ENCODE measurements at regions not wholly inside any gene's neighbourhood (a gene's known extent, or its start where the extent isn't known, plus 50 kb on each side); places are given as distances from the start of the nearest gene placed in this dataset.
"Not testable (repeated sequence)": the region's sequence is repeated elsewhere in the genome, so short reads cannot be mapped to it uniquely, and the experiment has no call there.

GRCh38 chr4:126647756-126648397 is 984.9 kb upstream of the INTU start:
- peak; percentile 94 for DNase-seq (ENCODE audit: low read depth, low spot score)

- DNase-seq (ENCODE audit: low read depth, low spot score) = no peak
Measured at GRCh38 chr4:126658411-126658810, 974.3 kb upstream of the INTU start.

GRCh38 chr4:126661194-126661593 is 971.6 kb upstream of the INTU start:
- peak; percentile 15 for DNase-seq (ENCODE audit: low read depth, low spot score)

GRCh38 chr4:126664839-126665238 is 967.9 kb upstream of the INTU start:
- DNase-seq (ENCODE audit: low read depth, low spot score) = no peak

DNA sequence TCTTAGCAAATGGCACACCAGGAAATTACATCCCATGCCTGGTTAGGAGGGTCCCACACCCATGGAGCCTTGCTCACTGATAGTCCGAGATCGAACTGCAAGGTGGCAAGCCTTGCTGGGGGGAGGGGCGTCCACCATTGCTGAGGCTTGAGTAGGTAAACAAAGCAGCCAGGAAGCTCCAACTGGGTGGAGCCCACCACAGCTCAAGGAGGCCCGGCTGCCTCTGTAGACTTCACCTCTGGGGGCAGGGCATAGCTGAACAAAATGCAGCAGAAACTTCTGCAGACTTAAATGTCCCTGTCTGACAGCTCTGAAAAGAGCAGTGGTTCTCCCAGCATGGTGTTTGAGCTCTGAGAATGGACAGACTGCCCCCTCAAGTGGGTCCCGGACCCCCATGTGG is 962.7 kb upstream of the INTU start:
- DNase-seq (ENCODE audit: low read depth, low spot score) = not testable (repeated sequence)

DNA sequence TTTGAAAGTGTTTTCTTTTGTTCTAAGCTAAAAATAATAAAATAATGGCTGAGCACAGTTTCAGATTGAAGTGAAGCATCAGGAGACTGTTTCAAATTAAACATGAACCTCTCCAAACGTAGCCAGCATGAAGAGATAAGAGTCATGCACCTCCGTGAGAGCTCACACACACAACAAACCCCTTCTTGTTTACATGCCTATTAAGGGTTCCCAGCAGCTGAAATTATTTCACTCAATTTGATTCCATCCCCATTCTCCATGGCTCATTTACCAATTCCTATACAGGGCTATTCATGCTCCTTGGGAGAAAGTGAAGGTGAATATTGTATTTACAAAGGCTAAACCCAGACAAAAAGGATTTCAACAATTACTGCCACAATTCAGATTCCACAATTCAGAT is 954.1 kb upstream of the INTU start:
- DNase-seq (ENCODE audit: low read depth, low spot score) = peak; percentile 11

DNA sequence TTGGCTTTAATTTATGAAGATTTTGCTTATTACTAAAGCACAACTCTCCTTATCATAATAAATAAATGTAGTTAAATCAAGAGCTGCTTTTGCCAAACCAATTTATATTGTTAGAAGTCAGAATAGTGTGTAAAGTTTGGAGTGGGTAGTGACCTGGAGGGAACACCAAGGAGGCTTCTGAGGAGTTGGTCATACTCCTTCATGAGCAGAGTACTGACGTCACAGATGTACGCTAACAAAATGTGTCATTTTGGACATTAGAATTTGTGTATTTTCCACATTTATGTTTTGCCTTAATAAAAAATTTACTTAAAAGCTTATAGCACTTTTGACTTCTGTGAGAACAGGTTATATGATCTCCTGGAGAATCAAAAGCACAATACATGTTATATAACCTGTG is 953.5 kb upstream of the INTU start:
- no peak for DNase-seq (ENCODE audit: low read depth, low spot score)

DNA sequence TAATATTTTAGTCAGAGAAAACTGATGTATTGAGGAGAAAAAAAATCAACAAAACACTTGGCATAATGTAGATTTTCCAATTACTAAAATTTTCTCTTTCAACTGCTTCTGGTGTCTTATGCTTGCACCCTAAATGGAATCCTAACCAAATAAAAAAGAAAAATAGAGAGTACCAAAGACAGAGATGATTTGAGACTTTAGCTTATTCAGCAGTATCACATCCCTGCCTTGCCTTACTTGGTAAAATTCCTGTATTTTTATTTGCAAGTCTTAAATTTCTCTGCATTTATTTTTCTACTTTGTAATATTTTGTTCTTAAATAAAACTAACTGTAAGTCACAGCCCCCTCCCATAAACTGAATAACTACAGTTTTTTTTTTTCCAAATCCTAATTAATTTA is 950.5 kb upstream of the INTU start:
- no peak for DNase-seq (ENCODE audit: low read depth, low spot score)

DNA sequence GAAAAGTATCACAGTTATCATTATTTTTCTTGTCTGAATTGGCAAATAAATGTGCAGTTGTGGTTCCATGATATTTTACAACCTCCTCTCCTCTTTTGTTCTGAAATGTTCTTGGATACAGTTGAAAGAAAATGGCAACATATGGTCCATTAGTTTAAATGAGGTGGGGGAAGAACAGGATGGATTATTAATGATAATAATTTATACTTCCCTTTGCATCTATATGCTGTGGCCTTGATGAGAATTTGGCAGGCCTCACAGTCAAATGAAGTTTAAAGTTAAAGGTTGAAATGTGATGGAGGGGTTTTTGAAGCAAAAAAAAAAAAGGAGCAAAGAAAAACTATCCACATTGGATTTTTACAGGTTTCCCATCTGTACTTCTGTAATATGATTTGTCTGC is 946.3 kb upstream of the INTU start:
- DNase-seq (ENCODE audit: low read depth, low spot score) = no peak

DNA sequence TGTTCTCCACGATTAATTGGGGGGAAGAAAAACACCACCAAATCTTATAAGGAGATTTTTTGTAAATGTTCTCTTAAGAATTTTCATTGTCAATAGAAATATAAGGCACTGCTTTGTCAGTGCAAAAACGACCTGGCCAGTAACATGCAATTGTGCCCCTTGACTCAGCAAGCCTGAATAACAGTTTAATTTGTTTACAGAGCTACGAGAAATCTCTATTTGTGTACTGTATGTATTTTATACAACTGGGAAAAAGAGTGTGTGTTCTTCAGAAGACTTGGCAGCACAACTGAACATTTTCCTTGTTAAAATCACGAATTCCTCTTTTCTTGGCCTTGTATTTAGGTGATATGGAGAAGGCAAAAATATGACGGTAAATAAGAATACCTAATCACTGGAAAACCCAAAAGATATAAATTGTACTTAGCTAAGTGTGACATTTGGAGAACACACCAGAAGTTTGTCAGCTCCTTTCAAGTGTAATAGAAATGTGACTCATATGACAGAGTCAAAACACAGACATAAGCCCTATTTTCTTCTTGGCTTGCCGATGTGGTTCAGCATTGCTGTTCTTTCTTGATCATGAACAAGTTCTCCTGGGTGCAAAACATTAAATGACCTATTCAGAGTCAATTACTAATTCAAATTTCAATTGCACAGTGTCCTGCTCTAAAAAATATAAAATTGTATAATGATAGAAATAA is 945.0 kb upstream of the INTU start:
- DNase-seq (ENCODE audit: low read depth, low spot score) = peak; percentile 28

DNA sequence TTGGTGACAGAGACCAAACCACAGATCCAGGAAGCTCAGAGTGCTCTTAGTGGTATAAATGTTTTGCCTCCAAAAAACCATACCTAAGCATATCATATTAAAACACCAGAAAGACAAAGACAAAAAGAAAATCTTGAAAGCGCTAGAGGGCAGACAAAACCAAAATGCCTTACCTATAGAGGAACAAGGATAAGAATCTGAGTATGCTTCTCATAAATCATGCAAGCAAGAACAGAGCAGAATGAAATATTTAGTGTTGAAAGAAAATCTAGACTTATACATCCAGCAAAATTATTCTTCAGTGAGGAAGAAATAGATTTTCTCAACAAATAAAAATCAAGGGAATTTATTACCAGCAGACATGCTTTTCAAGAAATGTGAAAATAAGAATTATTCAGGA is 941.0 kb upstream of the INTU start:
- DNase-seq (ENCODE audit: low read depth, low spot score) = no peak

DNA sequence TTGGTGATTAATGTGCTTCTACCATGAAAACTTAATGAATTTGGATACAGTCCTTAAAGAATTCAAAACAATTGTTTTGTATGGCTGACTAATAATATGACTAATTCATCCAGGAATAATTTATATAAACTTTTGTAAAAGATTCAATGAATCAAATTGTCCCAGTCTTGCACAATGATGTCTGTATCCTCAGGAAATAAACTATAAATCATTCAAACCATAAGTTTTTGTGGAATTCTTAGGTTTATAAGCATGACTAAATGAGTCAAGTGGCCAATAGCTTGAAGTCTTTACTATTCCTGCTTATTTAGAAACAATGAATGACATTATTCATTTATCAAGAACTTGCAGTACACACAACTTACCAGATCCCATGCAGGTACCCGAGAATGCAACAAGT is 935.0 kb upstream of the INTU start:
- DNase-seq (ENCODE audit: low read depth, low spot score) = no peak

- no peak for DNase-seq (ENCODE audit: low read depth, low spot score)
Measured at GRCh38 chr4:126698224-126698623, 934.5 kb upstream of the INTU start.

- DNase-seq (ENCODE audit: low read depth, low spot score) = peak; percentile 68
Measured at GRCh38 chr4:126701756-126702155, 931.0 kb upstream of the INTU start.

GRCh38 chr4:126702747-126703146 is 930.0 kb upstream of the INTU start:
- DNase-seq (ENCODE audit: low read depth, low spot score) = no peak

- DNase-seq (ENCODE audit: low read depth, low spot score) = peak; percentile 71
Measured at GRCh38 chr4:126705266-126705665, 927.5 kb upstream of the INTU start.

DNA sequence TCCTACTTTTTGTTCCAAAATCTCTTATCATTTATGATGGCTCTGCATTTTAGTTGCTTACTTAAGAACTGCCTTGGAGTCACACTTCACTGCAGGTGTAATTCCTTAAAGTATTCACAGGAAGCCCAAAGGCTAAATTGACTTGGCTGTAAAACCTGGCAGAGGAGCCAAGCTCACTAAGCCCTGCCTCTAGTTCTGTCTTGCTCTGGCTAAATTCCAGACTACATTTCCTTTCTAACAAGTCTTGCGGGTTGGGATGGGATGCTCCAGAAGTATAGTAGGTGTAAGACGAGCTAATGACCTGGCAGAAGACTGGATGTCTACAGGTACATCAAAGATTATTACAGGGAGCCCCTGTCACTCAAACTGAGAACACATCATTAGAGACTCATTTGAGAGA is 924.0 kb upstream of the INTU start:
- no peak for DNase-seq (ENCODE audit: low read depth, low spot score)

- DNase-seq (ENCODE audit: low read depth, low spot score) = no peak
Measured at GRCh38 chr4:126710935-126711334, 921.8 kb upstream of the INTU start.

- no peak for DNase-seq (ENCODE audit: low read depth, low spot score)
Measured at GRCh38 chr4:126715067-126715466, 917.7 kb upstream of the INTU start.

- no peak for DNase-seq (ENCODE audit: low read depth, low spot score)
Measured at GRCh38 chr4:126715681-126716080, 917.1 kb upstream of the INTU start.

GRCh38 chr4:126718136-126718535 is 914.6 kb upstream of the INTU start:
- DNase-seq (ENCODE audit: low read depth, low spot score) = peak; percentile 44

DNA sequence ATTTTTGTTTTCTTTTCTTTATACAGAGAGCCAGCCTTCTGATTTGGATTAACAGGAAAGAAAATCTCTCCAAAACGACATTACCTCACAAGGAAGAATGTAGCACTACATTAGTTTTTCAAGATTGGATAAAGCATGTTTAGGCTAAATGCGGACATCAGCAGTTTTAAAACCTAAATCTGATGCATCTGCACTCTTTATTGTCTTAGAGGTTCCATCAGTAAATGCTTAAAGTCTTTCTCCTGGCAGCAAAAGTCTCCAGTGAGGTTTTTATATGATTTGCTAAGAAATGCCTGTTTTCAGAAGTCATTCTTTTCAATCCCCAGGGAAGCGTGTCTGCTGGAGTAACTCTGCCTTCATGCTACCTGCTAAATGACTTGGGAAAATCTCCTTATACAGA is 912.9 kb upstream of the INTU start:
- DNase-seq (ENCODE audit: low read depth, low spot score) = no peak

GRCh38 chr4:126725906-126726305 is 906.9 kb upstream of the INTU start:
- no peak for DNase-seq (ENCODE audit: low read depth, low spot score)

DNA sequence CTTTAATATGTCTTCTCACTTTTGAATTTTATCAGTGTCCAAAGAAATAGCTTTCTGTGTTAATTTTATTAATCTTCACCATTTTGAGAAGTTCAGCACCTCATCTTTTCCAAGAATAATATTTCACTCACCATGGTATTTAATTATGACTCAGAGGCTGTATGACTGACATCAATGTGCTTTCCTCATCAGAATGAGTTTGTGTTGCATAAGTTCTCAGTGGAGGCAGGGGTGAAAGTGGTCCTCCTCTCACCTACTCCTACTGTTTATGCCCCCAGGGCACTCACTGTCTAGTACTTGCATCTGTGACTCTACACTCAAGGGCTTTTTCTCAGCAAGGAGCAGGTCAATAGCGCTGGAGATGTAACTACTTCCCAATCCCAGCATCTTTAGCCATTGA is 905.3 kb upstream of the INTU start:
- peak; percentile 49 for DNase-seq (ENCODE audit: low read depth, low spot score)
